ENCODE measurements at regions not wholly inside any gene's neighbourhood (a gene's known extent, or its start where the extent isn't known, plus 50 kb on each side); places are given as distances from the start of the nearest gene placed in this dataset.

- no peak for TF ChIP-seq CTCF (IDR thresholded peaks at IDR 0.05)
- Histone ChIP-seq H3K27ac (no peak overlapping the region), H3K27me3 (no peaks in the 10 kb centered on the region), H3K36me3 (no peaks in the 10 kb centered on the region), H3K4me1 (peaks cover 5 to 14% (median 8%) of the 10 kb centered on the region in 3 donors), H3K9me3 (no peaks in the 10 kb centered on the region), H3K4me3 (no peak overlapping the region)
- intact Hi-C loops (cut with DNase I), result no loop called here
- no peak for FAIRE-seq
- ATAC-seq, result no peak
- no peak for DNase-seq
- 85 to 90% methylated on average over 3 of the region's 3 CpGs for WGBS, 2 donors
Measured at GRCh38 chr14:71579331-71579730, 352.9 kb upstream of the RGS6 start.

- H3K4me1 ChIP-seq, result peaks cover 5 to 14% (median 8%) of the 10 kb centered on the region in 3 donors
- ATAC-seq (no peak), FAIRE-seq (no peak), DNase-seq (no peak)
- TF ChIP-seq CTCF (IDR thresholded peaks at IDR 0.05), result no peak
- no peaks in the 10 kb centered on the region for H3K9me3 ChIP-seq
- H3K27me3 ChIP-seq, result no peaks in the 10 kb centered on the region
- no peaks in the 10 kb centered on the region for H3K36me3 ChIP-seq
- no peak overlapping the region for H3K27ac ChIP-seq
- intact Hi-C loops (cut with DNase I), result no loop called here
- 89 to 91% methylated on average over 1 of the region's 1 CpG for WGBS, 2 donors
- H3K4me3 ChIP-seq, result no peak overlapping the region
Measured at GRCh38 chr14:71582705-71583104, 349.5 kb upstream of the RGS6 start.

- no peak for TF ChIP-seq CTCF (IDR thresholded peaks at IDR 0.05)
- 93 to 100% methylated on average over 2 of the region's 2 CpGs for WGBS, 2 donors
- peak in 2 of 4 donors; percentile 30 to 50 for ATAC-seq
Measured at GRCh38 chr14:71583194-71583593, 349.0 kb upstream of the RGS6 start.

GRCh38 chr14:71583705-71584104 is 348.5 kb upstream of the RGS6 start:
- intact Hi-C loops (cut with DNase I), result no loop called here
- no peak for FAIRE-seq

More at GRCh38 chr14:71583194-71583593, 349.0 kb upstream of the RGS6 start:
- Histone ChIP-seq H3K36me3 (no peaks in the 10 kb centered on the region), H3K4me3 (no peak overlapping the region), H3K27me3 (no peaks in the 10 kb centered on the region), H3K27ac (no peak overlapping the region), H3K4me1 (peaks cover 5 to 14% (median 8%) of the 10 kb centered on the region in 3 donors), H3K9me3 (no peaks in the 10 kb centered on the region)
- FAIRE-seq (no peak), DNase-seq (no peak)
- intact Hi-C loops (cut with DNase I), result no loop called here

GRCh38 chr14:71585361-71585760 is 346.9 kb upstream of the RGS6 start:
- intact Hi-C loops (cut with DNase I), result no loop called here
- Histone ChIP-seq H3K9me3 (peaks cover 0 to 4% (median 0%) of the 10 kb centered on the region in 4 donors), H3K27me3 (no peaks in the 10 kb centered on the region), H3K4me1 (peaks cover 5 to 14% (median 8%) of the 10 kb centered on the region in 3 donors), H3K4me3 (no peak overlapping the region), H3K36me3 (no peaks in the 10 kb centered on the region), H3K27ac (no peak overlapping the region)
- no peak for FAIRE-seq
- no peak for TF ChIP-seq CTCF (IDR thresholded peaks at IDR 0.05)
- DNase-seq, result no peak
- ATAC-seq, result no peak

More at GRCh38 chr14:71583705-71584104, 348.5 kb upstream of the RGS6 start:
- TF ChIP-seq CTCF (IDR thresholded peaks at IDR 0.05), result no peak
- no peak for DNase-seq
- no peaks in the 10 kb centered on the region for H3K9me3 ChIP-seq
- no peaks in the 10 kb centered on the region for H3K27me3 ChIP-seq
- H3K4me3 ChIP-seq, result no peak overlapping the region
- H3K27ac ChIP-seq, result no peak overlapping the region
- H3K4me1 ChIP-seq, result peaks cover 5 to 14% (median 8%) of the 10 kb centered on the region in 3 donors
- no peak for ATAC-seq
- H3K36me3 ChIP-seq, result no peaks in the 10 kb centered on the region
